ENCODE measurements at regions not wholly inside any gene's neighbourhood (a gene's known extent, or its start where the extent isn't known, plus 50 kb on each side); places are given as distances from the start of the nearest gene placed in this dataset.

DNA sequence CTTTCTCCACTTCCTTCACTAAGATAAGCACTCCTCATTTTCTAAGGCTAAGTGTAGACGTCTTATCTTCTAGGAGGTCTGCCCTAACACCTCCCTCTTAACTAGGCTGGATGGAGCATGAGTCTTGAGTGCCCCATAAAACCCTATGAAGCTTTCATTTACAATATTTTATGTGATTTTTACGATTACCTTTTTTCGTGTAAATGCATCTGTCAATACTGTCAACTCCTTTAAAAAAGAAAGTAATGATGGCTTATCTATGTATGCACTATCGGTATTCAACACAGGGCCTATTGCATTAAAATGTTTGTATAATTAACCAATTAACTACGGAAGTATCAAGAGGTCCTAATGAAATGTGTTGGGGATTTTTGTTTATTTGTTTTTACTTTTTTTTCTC is 156.0 kb upstream of the FAM83B start:
- TF ChIP-seq EZH2 (IDR thresholded peaks at IDR 0.05) (no peak), POLR2AphosphoS5 (IDR thresholded peaks at IDR 0.05; ENCODE audit: borderline replicate concordance, low read depth, low read length) (no peak)

All from SK-N-MC (cell line).